ENCODE measurements at regions not wholly inside any gene's neighbourhood (a gene's known extent, or its start where the extent isn't known, plus 50 kb on each side); places are given as distances from the start of the nearest gene placed in this dataset.

- DNase-seq (ENCODE audit: low spot score): no peak
Measured at GRCh38 chr10:2251631-2252030, 514.3 kb upstream of the ADARB2 start.

GRCh38 chr10:2246747-2247146 lies 509.4 kb upstream of the ADARB2 start:
- no peak for DNase-seq (ENCODE audit: low spot score)

GRCh38 chr10:2245580-2245979 lies 508.3 kb upstream of the ADARB2 start:
- no peak for DNase-seq (ENCODE audit: low spot score)

GRCh38 chr10:2244471-2244870 lies 507.1 kb upstream of the ADARB2 start:
- no peak for DNase-seq (ENCODE audit: low spot score)

GRCh38 chr10:2236876-2237275 lies 499.6 kb upstream of the ADARB2 start:
- no peak for DNase-seq (ENCODE audit: low spot score)

GRCh38 chr10:2232479-2232878 lies 495.2 kb upstream of the ADARB2 start:
- no peak for DNase-seq (ENCODE audit: low spot score)

- DNase-seq (ENCODE audit: low spot score): no peak
Measured at GRCh38 chr10:2230478-2230877, 493.2 kb upstream of the ADARB2 start.

- DNase-seq (ENCODE audit: low spot score): no peak
Measured at GRCh38 chr10:2228320-2228901, 491.1 kb upstream of the ADARB2 start.

GRCh38 chr10:2225609-2226008 lies 488.3 kb upstream of the ADARB2 start:
- DNase-seq (ENCODE audit: low spot score): no peak

GRCh38 chr10:2223548-2224320 lies 486.4 kb upstream of the ADARB2 start:
- no peak for DNase-seq (ENCODE audit: low spot score)

GRCh38 chr10:2222631-2223030 lies 485.3 kb upstream of the ADARB2 start:
- no peak for DNase-seq (ENCODE audit: low spot score)

- no peak for DNase-seq (ENCODE audit: low spot score)
Measured at GRCh38 chr10:2214805-2215204, 477.5 kb upstream of the ADARB2 start.

GRCh38 chr10:2214092-2214491 lies 476.8 kb upstream of the ADARB2 start:
- no peak for DNase-seq (ENCODE audit: low spot score)

- DNase-seq (ENCODE audit: low spot score): no peak
Measured at GRCh38 chr10:2212244-2212834, 475.0 kb upstream of the ADARB2 start.

- DNase-seq (ENCODE audit: low spot score): no peak
Measured at GRCh38 chr10:2210088-2210487, 472.8 kb upstream of the ADARB2 start.

- DNase-seq (ENCODE audit: low spot score): no peak
Measured at GRCh38 chr10:2208106-2208505, 470.8 kb upstream of the ADARB2 start.

GRCh38 chr10:2207246-2207922 lies 470.1 kb upstream of the ADARB2 start:
- no peak for DNase-seq (ENCODE audit: low spot score)

- no peak for DNase-seq (ENCODE audit: low spot score)
Measured at GRCh38 chr10:2205406-2205805, 468.1 kb upstream of the ADARB2 start.

- DNase-seq (ENCODE audit: low spot score): no peak
Measured at GRCh38 chr10:2202401-2202800, 465.1 kb upstream of the ADARB2 start.

GRCh38 chr10:2201534-2202099 lies 464.3 kb upstream of the ADARB2 start:
- DNase-seq (ENCODE audit: low spot score): no peak

GRCh38 chr10:2197663-2198062 lies 460.3 kb upstream of the ADARB2 start:
- no peak for DNase-seq (ENCODE audit: low spot score)

GRCh38 chr10:2196272-2196671 lies 458.9 kb upstream of the ADARB2 start:
- DNase-seq (ENCODE audit: low spot score): no peak
